ENCODE measurements at regions not wholly inside any gene's neighbourhood (a gene's known extent, or its start where the extent isn't known, plus 50 kb on each side); places are given as distances from the start of the nearest gene placed in this dataset.

- no TSS peak for BruUV-seq (replicated peaks)
- Histone ChIP-seq H3K79me2 (ENCODE audit: insufficient read depth, low read depth, low read length) (no peaks in the 10 kb centered on the region), H3K4me2 (ENCODE audit: low read length) (no peak overlapping the region), H3K9me3 (ENCODE audit: low read length) (no peaks in the 10 kb centered on the region), H3K9me2 (ENCODE audit: insufficient read depth, low read length) (no peaks in the 10 kb centered on the region), H3K27ac (ENCODE audit: low read depth, low read length, poor library complexity, severe bottlenecking) (no peak overlapping the region), H3K4me1 (ENCODE audit: insufficient read depth, low read length, poor library complexity, severe bottlenecking) (no peaks in the 10 kb centered on the region), H3K36me3 (ENCODE audit: insufficient read depth, low read length) (no peaks in the 10 kb centered on the region), H2AFZ (ENCODE audit: low read length) (no peak overlapping the region), H3K4me3 (ENCODE audit: low read depth, low read length, poor library complexity, severe bottlenecking) (no peak overlapping the region), H4K20me1 (ENCODE audit: insufficient read depth, low read length) (no peaks in the 10 kb centered on the region)
- TF ChIP-seq CTCF (conservative IDR thresholded peaks at IDR 0.05; ENCODE audit: low read length), result peak; percentile 92
- TF ChIP-seq EZH2phosphoT487 (IDR thresholded peaks at IDR 0.05; ENCODE audit: borderline replicate concordance, low read depth, low read length), result no peak
- CTCF ChIA-PET (ENCODE audit: unreplicated experiment), result no interaction called here
- intact Hi-C loops (cut with micrococcal nuclease; ENCODE audit: unreplicated experiment), result loop anchor here (1.0 to 5.0 kb wide), 4 partner anchors 496 to 766 kb away; no protein-coding TSS in a partner anchor
- POLR2A ChIA-PET, result interaction anchor here (0.6 kb wide), 1 partner anchor 24 kb away, joined by 4 read pairs; no protein-coding TSS in a partner anchor
- DNase-seq (ENCODE audit: low spot score), result peak; percentile 75
Observed at GRCh38 chr5:174951151-174951780, 226.9 kb downstream of the MSX2 start.

- H4K20me1 ChIP-seq (ENCODE audit: insufficient read depth, low read length), result no peaks in the 10 kb centered on the region
- H3K9me3 ChIP-seq (ENCODE audit: low read length), result no peaks in the 10 kb centered on the region
- ChIA-PET POLR2A (no interaction called here), CTCF (ENCODE audit: unreplicated experiment) (no interaction called here)
- no peak for DNase-seq (ENCODE audit: low spot score)
- H3K36me3 ChIP-seq (ENCODE audit: insufficient read depth, low read length), result no peaks in the 10 kb centered on the region
- H3K4me2 ChIP-seq (ENCODE audit: low read length), result no peak overlapping the region
- H3K27ac ChIP-seq (ENCODE audit: low read depth, low read length, poor library complexity, severe bottlenecking), result no peak overlapping the region
- H3K4me1 ChIP-seq (ENCODE audit: insufficient read depth, low read length, poor library complexity, severe bottlenecking), result no peaks in the 10 kb centered on the region
- H3K4me3 ChIP-seq (ENCODE audit: low read depth, low read length, poor library complexity, severe bottlenecking), result no peak overlapping the region
- no peaks in the 10 kb centered on the region for H3K79me2 ChIP-seq (ENCODE audit: insufficient read depth, low read depth, low read length)
- no TSS peak for BruUV-seq (replicated peaks)
- intact Hi-C loops (cut with micrococcal nuclease; ENCODE audit: unreplicated experiment), result no loop called here
- H3K9me2 ChIP-seq (ENCODE audit: insufficient read depth, low read length), result no peaks in the 10 kb centered on the region
- no peak overlapping the region for H2AFZ ChIP-seq (ENCODE audit: low read length)
- TF ChIP-seq EZH2phosphoT487 (IDR thresholded peaks at IDR 0.05; ENCODE audit: borderline replicate concordance, low read depth, low read length), result no peak
- no peak for TF ChIP-seq CTCF (conservative IDR thresholded peaks at IDR 0.05; ENCODE audit: low read length)
Observed at GRCh38 chr5:174947548-174947947, 223.2 kb downstream of the MSX2 start.

- no peaks in the 10 kb centered on the region for H3K4me1 ChIP-seq (ENCODE audit: insufficient read depth, low read length, poor library complexity, severe bottlenecking)
- no peak overlapping the region for H3K4me3 ChIP-seq (ENCODE audit: low read depth, low read length, poor library complexity, severe bottlenecking)
- H3K27ac ChIP-seq (ENCODE audit: low read depth, low read length, poor library complexity, severe bottlenecking), result no peak overlapping the region
- TF ChIP-seq CTCF (conservative IDR thresholded peaks at IDR 0.05; ENCODE audit: low read length) (no peak), EZH2phosphoT487 (IDR thresholded peaks at IDR 0.05; ENCODE audit: borderline replicate concordance, low read depth, low read length) (no peak)
- no peaks in the 10 kb centered on the region for H3K79me2 ChIP-seq (ENCODE audit: insufficient read depth, low read depth, low read length)
- no peak for DNase-seq (ENCODE audit: low spot score)
- CTCF ChIA-PET (ENCODE audit: unreplicated experiment), result no interaction called here
- intact Hi-C loops (cut with micrococcal nuclease; ENCODE audit: unreplicated experiment), result no loop called here
- no peaks in the 10 kb centered on the region for H4K20me1 ChIP-seq (ENCODE audit: insufficient read depth, low read length)
- POLR2A ChIA-PET, result no interaction called here
- H3K9me2 ChIP-seq (ENCODE audit: insufficient read depth, low read length), result no peaks in the 10 kb centered on the region
- H2AFZ ChIP-seq (ENCODE audit: low read length), result no peak overlapping the region
- no TSS peak for BruUV-seq (replicated peaks)
- no peak overlapping the region for H3K4me2 ChIP-seq (ENCODE audit: low read length)
- no peaks in the 10 kb centered on the region for H3K9me3 ChIP-seq (ENCODE audit: low read length)
- H3K36me3 ChIP-seq (ENCODE audit: insufficient read depth, low read length), result no peaks in the 10 kb centered on the region
Observed at GRCh38 chr5:174945853-174946252, 221.5 kb downstream of the MSX2 start.
